Liver (tissue), 3 donors: ENCODE measurements at regions not wholly inside any gene's neighbourhood (a gene's known extent, or its start where the extent isn't known, plus 50 kb on each side); places are given as distances from the start of the nearest gene placed in this dataset.

Experiments used
- GABPA ChIP-seq, 2 donors: IDR thresholded peaks in 1 of 2; conservative IDR thresholded peaks in 1 of 2; 2 replicates each; pipeline ENCODE4 v1.6.1; 2016; ENCODE audit warnings: antibody characterized with exemption in 2 of 2, mild to moderate bottlenecking in 1 of 2, moderate library complexity in 1 of 2
- HNF4A ChIP-seq, 2 donors: conservative IDR thresholded peaks; 2 replicates each; pipeline ENCODE4 v1.6.1; 2016; ENCODE audit warnings: antibody characterized with exemption in 2 of 2, mild to moderate bottlenecking in 2 of 2
- RAD21 ChIP-seq, 2 donors: IDR thresholded peaks; 2 replicates each; pipeline ENCODE4 v1.6.1; 2016; ENCODE audit warnings: antibody characterized with exemption in 2 of 2, mild to moderate bottlenecking in 2 of 2
- YY1 ChIP-seq: IDR thresholded peaks from 2 replicates; pipeline ENCODE4 v1.6.1; 2016; ENCODE audit warnings: antibody characterized with exemption, mild to moderate bottlenecking
- TF ChIP-seq, protein P1 (sequence below): fragments of 150-350 bp; IDR thresholded peaks from 2 replicates; pipeline ENCODE4 v1.5.1; 2017; ENCODE audit warnings: improper control_type of control experiment, low read depth, low read length; ENCODE audit not compliant: missing input control
- TF ChIP-seq, protein P2 (sequence below): IDR thresholded peaks from 2 replicates; pipeline ENCODE4 v1.6.1; 2016; ENCODE audit warnings: antibody characterized with exemption
- TF ChIP-seq, protein P3 (sequence below): IDR thresholded peaks from 2 replicates; pipeline ENCODE4 v1.6.1; 2016; ENCODE audit warnings: antibody characterized with exemption
- TF ChIP-seq, protein P4 (sequence below): IDR thresholded peaks from 2 replicates; pipeline ENCODE4 v1.6.1; 2016; ENCODE audit warnings: antibody characterized with exemption
- donor health status: healthy.
- donor health status: healthy.

DNA sequence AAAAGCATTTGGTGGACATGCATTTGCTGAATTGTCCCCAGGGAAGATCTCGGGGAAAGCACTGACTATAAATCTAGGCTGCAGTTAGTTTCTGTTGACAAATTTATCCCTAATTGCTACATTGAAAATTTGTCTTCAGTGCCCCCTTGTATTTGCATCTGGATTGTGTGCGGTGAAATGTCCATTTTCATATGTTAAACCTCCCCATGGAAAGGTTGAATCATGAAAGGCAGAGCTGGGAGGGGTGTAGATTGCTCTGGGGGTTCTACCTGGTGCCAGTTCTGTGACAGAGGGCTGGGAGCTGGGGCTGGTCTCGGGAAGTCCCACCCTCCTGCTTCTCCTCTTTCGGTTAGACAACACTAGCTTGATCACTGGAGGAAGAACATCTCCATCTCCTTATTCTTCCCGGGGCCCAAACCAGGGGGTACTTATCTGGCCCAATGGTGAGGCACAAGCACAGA lies 101.9 kb downstream of the GADD45G start:
- no peak for TF ChIP-seq HNF4A (conservative IDR thresholded peaks at IDR 0.05)
- TF ChIP-seq, protein P1, sequence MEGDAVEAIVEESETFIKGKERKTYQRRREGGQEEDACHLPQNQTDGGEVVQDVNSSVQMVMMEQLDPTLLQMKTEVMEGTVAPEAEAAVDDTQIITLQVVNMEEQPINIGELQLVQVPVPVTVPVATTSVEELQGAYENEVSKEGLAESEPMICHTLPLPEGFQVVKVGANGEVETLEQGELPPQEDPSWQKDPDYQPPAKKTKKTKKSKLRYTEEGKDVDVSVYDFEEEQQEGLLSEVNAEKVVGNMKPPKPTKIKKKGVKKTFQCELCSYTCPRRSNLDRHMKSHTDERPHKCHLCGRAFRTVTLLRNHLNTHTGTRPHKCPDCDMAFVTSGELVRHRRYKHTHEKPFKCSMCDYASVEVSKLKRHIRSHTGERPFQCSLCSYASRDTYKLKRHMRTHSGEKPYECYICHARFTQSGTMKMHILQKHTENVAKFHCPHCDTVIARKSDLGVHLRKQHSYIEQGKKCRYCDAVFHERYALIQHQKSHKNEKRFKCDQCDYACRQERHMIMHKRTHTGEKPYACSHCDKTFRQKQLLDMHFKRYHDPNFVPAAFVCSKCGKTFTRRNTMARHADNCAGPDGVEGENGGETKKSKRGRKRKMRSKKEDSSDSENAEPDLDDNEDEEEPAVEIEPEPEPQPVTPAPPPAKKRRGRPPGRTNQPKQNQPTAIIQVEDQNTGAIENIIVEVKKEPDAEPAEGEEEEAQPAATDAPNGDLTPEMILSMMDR: no peak
- TF ChIP-seq GABPA (IDR thresholded peaks at IDR 0.05 in 1 of 2, conservative IDR thresholded peaks at IDR 0.05 in 1 of 2): no peak
- TF ChIP-seq, protein P2, sequence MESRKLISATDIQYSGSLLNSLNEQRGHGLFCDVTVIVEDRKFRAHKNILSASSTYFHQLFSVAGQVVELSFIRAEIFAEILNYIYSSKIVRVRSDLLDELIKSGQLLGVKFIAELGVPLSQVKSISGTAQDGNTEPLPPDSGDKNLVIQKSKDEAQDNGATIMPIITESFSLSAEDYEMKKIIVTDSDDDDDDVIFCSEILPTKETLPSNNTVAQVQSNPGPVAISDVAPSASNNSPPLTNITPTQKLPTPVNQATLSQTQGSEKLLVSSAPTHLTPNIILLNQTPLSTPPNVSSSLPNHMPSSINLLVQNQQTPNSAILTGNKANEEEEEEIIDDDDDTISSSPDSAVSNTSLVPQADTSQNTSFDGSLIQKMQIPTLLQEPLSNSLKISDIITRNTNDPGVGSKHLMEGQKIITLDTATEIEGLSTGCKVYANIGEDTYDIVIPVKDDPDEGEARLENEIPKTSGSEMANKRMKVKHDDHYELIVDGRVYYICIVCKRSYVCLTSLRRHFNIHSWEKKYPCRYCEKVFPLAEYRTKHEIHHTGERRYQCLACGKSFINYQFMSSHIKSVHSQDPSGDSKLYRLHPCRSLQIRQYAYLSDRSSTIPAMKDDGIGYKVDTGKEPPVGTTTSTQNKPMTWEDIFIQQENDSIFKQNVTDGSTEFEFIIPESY: no peak
- TF ChIP-seq, protein P3, sequence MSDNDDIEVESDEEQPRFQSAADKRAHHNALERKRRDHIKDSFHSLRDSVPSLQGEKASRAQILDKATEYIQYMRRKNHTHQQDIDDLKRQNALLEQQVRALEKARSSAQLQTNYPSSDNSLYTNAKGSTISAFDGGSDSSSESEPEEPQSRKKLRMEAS: no peak
- TF ChIP-seq, protein P4, sequence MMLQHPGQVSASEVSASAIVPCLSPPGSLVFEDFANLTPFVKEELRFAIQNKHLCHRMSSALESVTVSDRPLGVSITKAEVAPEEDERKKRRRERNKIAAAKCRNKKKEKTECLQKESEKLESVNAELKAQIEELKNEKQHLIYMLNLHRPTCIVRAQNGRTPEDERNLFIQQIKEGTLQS: no peak
- no peak for TF ChIP-seq YY1
- TF ChIP-seq RAD21 (IDR thresholded peaks at IDR 0.05): no peak
